OCI-LY1 (cell line): ENCODE measurements at regions not wholly inside any gene's neighbourhood (a gene's known extent, or its start where the extent isn't known, plus 50 kb on each side); places are given as distances from the start of the nearest gene placed in this dataset.
"Not testable (repeated sequence)": the region's sequence is repeated elsewhere in the genome, so short reads cannot be mapped to it uniquely, and the experiment has no call there.

Experiments used
- EZH2 ChIP-seq: fragments of 200-600 bp; sonication (generic), shearing (Covaris generic); IDR thresholded peaks from 2 replicates; pipeline ENCODE4 v1.8.0; 2017; ENCODE audit warnings: borderline replicate concordance, mixed run types, mild to moderate bottlenecking, antibody characterized with exemption, low read length, moderate library complexity, mixed read lengths
- TF ChIP-seq, protein P1 (sequence below): fragments of 200-600 bp; sonication (generic), shearing (Covaris generic); IDR thresholded peaks from 2 replicates; pipeline ENCODE4 v1.5.1; 2017; ENCODE audit warnings: mild to moderate bottlenecking, antibody characterized with exemption, low read length, moderate library complexity, mixed read lengths

DNA sequence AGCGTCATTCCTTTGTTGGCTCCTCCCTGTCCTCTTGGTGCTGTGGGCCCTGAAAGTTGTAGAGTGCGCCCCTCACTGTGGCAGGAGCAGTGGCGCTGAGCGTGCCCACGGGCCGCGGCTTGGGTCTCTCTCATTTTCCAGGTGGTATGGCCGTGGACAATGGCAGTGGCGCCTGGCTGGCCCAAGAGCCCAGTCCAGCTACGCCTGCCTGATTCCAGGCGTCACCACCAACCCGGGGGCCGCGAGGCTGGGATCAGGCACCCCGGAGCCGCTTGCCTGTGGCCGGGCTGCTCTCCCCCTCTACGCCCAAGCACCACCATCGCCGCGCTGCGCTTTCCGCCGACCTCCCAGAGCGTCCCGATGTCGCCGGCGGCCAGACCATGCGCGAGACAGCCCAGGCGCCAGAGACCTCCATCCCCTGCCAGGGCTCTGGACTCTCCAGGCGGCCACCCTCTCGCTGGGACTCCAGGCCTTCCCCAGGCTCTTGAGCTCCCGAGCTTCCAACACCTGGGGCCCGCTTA lies 1610.1 kb downstream of the SPATA31A7 start:
- not testable (repeated sequence) for TF ChIP-seq EZH2
- TF ChIP-seq, protein P1, sequence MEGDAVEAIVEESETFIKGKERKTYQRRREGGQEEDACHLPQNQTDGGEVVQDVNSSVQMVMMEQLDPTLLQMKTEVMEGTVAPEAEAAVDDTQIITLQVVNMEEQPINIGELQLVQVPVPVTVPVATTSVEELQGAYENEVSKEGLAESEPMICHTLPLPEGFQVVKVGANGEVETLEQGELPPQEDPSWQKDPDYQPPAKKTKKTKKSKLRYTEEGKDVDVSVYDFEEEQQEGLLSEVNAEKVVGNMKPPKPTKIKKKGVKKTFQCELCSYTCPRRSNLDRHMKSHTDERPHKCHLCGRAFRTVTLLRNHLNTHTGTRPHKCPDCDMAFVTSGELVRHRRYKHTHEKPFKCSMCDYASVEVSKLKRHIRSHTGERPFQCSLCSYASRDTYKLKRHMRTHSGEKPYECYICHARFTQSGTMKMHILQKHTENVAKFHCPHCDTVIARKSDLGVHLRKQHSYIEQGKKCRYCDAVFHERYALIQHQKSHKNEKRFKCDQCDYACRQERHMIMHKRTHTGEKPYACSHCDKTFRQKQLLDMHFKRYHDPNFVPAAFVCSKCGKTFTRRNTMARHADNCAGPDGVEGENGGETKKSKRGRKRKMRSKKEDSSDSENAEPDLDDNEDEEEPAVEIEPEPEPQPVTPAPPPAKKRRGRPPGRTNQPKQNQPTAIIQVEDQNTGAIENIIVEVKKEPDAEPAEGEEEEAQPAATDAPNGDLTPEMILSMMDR, result not testable (repeated sequence)
